Fibroblast of lung (primary cell): ENCODE measurements at regions not wholly inside any gene's neighbourhood (a gene's known extent, or its start where the extent isn't known, plus 50 kb on each side); places are given as distances from the start of the nearest gene placed in this dataset.

Source experiments
- EZH2 ChIP-seq: IDR thresholded peaks from 2 replicates; pipeline ENCODE4 v1.5.1; 2012; ENCODE audit warnings: low read length, control low read depth, mild to moderate bottlenecking; ENCODE audit errors: missing control alignments
- TF ChIP-seq, protein P1 (sequence below), 2 donors: IDR thresholded peaks in 1 of 2; conservative IDR thresholded peaks in 1 of 2; 1 replicate in 1 of 2; 2 replicates in 1 of 2; pipeline ENCODE4 v1.5.1; 2011 to 2012; ENCODE audit warnings: low read length in 2 of 2, control low read depth in 1 of 2, inconsistent platforms in 1 of 2, low read depth in 1 of 2, mild to moderate bottlenecking in 1 of 2

DNA sequence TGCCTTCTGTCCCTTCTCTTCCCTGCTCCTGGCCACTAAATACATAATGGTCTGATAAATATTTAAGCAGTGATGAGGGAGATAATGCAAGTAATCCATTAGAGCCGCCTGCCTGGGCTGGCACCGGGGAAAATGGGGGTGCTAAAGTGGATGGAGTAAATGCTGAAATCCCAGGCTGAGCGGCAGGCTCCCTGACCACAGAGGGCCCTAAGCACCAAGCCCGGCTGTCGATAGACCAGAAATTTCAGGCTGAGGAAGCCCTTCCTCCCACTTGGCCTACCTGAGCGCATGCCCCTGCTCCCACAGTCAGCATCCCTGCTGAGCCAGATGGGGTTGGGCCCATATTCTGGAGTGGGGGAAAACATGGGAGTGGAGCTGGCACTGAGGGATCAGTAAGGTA lies 197.5 kb upstream of the SKOR2 start:
- no peak for TF ChIP-seq EZH2
- TF ChIP-seq, protein P1, sequence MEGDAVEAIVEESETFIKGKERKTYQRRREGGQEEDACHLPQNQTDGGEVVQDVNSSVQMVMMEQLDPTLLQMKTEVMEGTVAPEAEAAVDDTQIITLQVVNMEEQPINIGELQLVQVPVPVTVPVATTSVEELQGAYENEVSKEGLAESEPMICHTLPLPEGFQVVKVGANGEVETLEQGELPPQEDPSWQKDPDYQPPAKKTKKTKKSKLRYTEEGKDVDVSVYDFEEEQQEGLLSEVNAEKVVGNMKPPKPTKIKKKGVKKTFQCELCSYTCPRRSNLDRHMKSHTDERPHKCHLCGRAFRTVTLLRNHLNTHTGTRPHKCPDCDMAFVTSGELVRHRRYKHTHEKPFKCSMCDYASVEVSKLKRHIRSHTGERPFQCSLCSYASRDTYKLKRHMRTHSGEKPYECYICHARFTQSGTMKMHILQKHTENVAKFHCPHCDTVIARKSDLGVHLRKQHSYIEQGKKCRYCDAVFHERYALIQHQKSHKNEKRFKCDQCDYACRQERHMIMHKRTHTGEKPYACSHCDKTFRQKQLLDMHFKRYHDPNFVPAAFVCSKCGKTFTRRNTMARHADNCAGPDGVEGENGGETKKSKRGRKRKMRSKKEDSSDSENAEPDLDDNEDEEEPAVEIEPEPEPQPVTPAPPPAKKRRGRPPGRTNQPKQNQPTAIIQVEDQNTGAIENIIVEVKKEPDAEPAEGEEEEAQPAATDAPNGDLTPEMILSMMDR (conservative IDR thresholded peaks at IDR 0.05 in 1 of 2, IDR thresholded peaks at IDR 0.05 in 1 of 2; ENCODE audit: low read depth in 1 of 2, low read length in 2 of 2): no peak
